HT1080 (cell line): ENCODE measurements at regions not wholly inside any gene's neighbourhood (a gene's known extent, or its start where the extent isn't known, plus 50 kb on each side); places are given as distances from the start of the nearest gene placed in this dataset.

ENCODE experiments used
- DNase-seq: peaks from one replicate; pipeline ENCODE4 v3.0.0-alpha.2; 2015; ENCODE audit warnings: low read depth

GRCh38 chr13:62003452-62003851 is 587.8 kb upstream of the PCDH20 start:
- no peak for DNase-seq

- no peak for DNase-seq
Observed at GRCh38 chr13:61994174-61994573, 578.5 kb upstream of the PCDH20 start.

- no peak for DNase-seq
Observed at GRCh38 chr13:61989978-61990377, 574.3 kb upstream of the PCDH20 start.

DNA sequence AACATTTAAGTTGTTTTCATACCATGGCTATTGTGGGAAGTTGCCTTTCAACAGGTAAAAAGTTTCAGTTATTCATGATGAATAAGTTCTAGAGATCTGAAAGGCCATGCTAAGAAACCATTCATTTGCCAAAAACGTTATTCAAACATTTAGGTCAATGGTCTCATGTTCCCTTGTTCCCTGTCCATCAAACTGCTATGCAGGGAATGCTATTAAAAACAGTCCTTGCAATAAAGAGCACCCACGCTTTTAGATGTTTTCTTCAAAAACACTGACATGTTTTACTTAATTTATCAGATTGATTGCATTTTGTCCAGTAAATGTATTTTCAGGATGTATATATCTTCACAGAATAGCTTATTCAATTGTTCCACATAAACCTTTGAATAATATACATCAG is 573.2 kb upstream of the PCDH20 start:
- no peak for DNase-seq

GRCh38 chr13:61975001-61975400 is 559.4 kb upstream of the PCDH20 start:
- DNase-seq = no peak

GRCh38 chr13:61965756-61966155 is 550.1 kb upstream of the PCDH20 start:
- DNase-seq = no peak

DNA sequence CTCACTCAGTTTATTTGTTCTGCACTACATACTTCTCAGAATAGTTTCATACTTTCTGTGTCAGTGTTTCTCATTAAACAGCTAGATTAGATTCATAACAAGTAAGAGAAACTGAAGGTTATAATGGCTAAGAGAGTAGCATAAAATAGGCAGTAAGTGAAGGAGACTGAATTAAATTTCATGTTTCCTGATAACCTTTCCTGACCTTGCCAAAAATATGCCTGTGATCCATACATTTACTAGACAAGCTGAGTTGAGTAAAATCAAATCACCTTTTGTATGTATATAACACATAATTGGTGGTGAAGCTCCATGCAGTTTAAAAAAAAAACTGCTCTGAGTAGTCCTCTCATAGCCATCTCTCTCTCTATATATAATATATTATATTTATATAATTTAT is 545.3 kb upstream of the PCDH20 start:
- DNase-seq = no peak

- DNase-seq = peak; percentile 66
Observed at GRCh38 chr13:61954092-61954491, 538.4 kb upstream of the PCDH20 start.

DNA sequence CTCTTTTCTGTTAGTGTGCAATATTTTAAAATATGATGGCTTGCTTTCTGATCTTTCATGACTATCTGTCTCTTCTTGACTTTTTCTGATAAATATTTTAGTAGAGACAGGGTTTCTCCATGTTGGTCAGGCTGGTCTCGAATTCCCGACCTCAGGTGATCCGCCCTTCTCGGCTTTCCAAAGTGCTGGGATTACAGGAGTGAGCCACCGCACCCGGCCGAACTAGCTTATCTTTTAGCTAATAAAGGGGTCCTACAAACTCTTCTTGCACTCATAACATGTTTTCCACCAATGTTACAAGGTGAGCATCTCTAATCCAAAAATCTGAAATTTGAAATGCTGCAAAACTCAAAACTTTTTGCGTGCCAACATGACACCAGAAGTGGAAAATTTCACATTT is 535.2 kb upstream of the PCDH20 start:
- DNase-seq = no peak

GRCh38 chr13:61944329-61944929 is 528.8 kb upstream of the PCDH20 start:
- DNase-seq = no peak

DNA sequence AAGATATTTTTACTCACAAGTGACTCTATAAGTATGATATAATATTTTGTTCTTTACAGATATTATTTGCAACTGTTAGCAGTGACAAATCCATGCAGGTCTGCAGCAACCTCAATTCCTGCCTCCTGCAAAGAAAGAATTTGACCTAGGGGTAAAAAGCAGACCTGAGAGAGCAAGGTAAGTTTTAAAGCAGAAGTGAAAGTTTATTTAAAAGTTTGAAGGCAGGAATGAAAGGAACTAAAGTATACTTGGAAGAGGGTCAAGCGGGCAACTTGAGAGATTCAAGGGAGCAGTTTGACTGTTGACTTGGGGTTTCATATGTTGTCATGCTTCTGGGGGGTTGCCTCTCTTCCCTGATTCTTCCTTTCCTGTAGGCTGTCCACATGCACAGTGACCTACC is 520.1 kb upstream of the PCDH20 start:
- no peak for DNase-seq

DNA sequence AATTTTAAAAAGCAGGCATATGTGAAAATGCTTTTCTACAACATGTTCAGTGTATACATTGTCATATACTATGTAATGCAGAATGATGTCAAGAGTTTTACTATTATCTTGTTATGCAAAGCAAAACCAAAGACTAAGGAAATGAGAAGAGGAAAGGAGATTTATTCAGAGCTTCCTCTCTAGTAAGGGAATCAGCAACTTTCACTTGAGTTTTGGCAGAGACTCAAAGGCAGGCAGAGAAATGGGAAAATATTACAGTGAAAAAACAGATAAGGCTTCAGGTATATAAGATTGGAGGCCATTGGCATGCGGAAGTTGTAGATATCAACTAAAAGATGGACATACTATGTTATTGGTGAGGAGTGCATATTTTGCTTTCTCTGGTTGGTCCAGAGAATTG is 512.0 kb upstream of the PCDH20 start:
- DNase-seq = no peak

DNA sequence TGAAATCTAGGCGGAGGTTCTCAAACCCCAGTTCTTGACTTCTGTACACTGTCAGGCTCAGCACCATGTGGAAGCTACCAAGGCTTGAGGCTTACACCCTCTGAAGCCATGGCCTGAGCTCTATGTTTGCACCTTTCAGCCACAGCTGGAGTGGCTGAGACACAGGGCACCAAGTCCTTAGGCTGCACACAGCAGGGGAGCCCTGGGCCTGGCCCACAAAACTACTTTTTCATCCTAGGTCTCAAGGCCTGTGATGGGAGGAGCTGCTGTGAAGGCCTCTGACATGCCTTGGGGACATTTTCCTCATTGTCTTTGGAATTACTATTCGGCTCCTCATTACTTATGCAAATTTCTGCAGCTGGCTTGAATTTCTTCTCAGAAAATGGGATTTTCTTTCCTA is 503.2 kb upstream of the PCDH20 start:
- no peak for DNase-seq

DNA sequence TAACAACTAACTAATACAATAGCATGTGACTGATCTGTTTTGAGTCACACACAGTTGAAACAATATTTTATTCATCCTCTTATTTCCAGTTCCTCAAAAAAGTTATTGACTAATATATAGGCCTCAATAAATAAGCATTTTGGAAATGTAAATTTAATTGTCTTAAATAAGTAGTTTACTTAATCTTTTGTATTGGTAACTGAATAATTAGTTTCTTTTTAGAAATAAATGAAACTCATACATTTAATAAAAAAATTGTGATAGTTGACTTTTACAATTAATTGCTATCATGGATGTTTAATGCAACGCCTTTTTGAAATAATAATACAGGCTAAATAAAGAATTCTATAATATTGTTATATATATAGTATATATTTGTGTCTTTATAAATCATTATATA is 500.8 kb upstream of the PCDH20 start:
- DNase-seq = no peak

- DNase-seq = peak; percentile 15
Observed at GRCh38 chr13:61913183-61913582, 497.5 kb upstream of the PCDH20 start.

DNA sequence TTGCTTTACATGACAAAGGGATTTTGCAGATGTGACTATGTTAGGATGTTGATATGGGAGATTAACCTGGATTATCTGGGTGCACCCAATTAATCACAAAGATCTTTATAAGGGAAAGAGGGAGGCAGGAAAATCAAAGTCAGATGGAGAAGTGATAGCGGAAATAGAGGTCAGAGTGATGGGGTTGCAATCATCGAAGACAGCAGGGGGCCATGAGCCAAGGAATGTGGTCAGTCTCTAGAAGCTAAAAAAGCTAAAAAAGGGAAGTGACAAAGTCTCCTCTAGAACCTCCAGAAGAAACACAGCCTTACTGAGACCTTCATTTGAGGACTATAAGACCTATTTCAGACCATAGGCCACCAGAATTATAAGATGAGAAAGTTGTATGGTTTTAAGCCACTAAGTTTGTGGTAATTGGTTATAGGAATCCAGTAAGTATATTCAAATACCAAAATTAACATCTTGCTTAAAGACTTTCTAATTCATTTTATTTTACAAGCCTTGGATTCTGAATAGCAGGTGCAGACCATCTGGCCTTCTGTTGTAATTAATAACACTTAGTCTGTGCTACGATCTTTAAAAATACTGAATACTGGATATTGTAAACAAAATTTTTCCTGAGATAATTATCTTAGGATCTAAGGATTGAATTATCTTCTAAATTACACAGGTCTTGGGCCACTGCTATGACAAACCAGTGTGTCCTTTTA is 493.4 kb upstream of the PCDH20 start:
- DNase-seq = no peak

GRCh38 chr13:61905054-61905453 is 489.4 kb upstream of the PCDH20 start:
- no peak for DNase-seq

- no peak for DNase-seq
Observed at GRCh38 chr13:61901946-61902541, 486.4 kb upstream of the PCDH20 start.

- no peak for DNase-seq
Observed at GRCh38 chr13:61900033-61900432, 484.4 kb upstream of the PCDH20 start.

- no peak for DNase-seq
Observed at GRCh38 chr13:61898207-61898606, 482.6 kb upstream of the PCDH20 start.

DNA sequence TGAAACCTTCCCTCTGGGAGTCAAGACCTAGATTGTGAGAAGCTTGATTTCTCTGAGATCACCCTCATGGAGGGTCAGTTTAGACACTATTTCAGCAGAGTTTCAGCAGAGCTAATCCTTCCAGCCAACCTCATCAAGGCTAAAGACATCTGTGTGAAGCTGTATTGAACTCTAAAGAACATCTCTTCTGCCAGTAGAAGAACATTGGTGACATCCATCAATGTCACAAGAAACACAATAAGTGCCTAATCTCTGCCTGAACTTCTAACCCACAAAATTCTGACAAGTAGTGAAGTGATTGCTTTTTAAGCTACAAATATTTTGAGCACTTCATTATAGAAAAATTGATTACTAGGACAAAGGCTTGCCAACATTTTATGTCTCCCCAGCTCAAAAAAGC is 475.8 kb upstream of the PCDH20 start:
- no peak for DNase-seq

DNA sequence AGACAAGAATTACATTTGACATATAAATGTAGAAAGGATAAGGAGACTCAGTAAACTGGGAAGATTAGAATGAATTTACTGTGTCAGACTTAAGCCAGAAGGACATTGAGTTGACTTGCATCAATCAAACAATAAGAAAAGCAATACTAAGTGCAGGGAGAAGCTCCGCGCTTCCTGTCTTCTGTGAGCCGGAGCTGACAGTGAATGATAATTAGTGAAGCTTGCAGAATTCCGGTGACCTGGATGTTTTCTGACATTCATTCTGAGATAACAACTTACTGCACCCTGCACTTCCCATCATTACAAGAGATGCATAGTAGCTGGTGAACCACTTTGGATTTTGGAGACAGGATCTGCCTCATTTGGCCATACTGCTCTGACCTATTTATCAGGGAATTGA is 469.2 kb upstream of the PCDH20 start:
- no peak for DNase-seq
